ENCODE measurements at regions not wholly inside any gene's neighbourhood (a gene's known extent, or its start where the extent isn't known, plus 50 kb on each side); places are given as distances from the start of the nearest gene placed in this dataset.

DNA sequence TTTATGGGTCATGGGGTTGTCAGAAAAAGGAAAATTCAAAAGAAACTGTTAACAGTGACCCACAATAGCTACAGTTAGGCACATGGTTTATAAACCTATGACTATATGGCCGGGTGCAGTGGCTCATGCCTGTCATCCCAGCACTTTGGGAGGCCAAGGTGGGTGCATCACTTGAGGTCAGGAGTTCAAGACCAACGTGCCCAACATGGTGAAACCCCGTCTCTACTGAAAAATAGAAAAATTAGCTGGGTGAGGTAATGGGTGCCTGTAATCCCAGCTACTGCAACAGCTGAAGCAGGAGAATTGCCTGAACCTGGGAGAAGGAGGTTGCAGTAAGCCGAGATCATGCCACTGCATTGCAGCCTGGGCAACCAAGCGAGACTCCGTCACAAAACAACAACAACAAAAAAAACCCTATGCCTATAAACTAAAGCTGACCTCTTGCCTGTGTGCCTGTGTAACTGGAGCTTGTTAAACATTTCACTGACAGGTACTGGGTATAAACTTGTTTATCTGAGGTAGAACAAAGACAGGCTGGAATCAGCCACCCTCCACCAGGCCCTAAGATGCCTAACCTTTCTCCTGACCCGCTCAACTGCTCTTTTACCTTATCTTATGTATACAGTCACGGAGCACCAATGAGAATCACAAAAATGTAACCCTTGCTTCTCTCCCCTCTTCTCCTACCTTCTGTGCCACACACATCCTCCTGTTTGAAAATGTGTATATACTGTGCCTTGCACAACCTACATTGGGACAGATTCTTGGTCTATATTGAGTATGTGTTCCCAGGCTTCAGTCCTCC lies 62.9 kb upstream of the ATF7IP2 start:
- TF ChIP-seq EZH2 (optimal IDR thresholded peaks at IDR 0.05; ENCODE audit: low read depth, low read length) (no peak), EZH2phosphoT487 (IDR thresholded peaks at IDR 0.05; ENCODE audit: low read length) (no peak)
- TF ChIP-seq, protein P1, sequence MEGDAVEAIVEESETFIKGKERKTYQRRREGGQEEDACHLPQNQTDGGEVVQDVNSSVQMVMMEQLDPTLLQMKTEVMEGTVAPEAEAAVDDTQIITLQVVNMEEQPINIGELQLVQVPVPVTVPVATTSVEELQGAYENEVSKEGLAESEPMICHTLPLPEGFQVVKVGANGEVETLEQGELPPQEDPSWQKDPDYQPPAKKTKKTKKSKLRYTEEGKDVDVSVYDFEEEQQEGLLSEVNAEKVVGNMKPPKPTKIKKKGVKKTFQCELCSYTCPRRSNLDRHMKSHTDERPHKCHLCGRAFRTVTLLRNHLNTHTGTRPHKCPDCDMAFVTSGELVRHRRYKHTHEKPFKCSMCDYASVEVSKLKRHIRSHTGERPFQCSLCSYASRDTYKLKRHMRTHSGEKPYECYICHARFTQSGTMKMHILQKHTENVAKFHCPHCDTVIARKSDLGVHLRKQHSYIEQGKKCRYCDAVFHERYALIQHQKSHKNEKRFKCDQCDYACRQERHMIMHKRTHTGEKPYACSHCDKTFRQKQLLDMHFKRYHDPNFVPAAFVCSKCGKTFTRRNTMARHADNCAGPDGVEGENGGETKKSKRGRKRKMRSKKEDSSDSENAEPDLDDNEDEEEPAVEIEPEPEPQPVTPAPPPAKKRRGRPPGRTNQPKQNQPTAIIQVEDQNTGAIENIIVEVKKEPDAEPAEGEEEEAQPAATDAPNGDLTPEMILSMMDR (IDR thresholded peaks at IDR 0.05; ENCODE audit: low read length), result no peak

Data from MM.1S (cell line).